ENCODE measurements at regions not wholly inside any gene's neighbourhood (a gene's known extent, or its start where the extent isn't known, plus 50 kb on each side); places are given as distances from the start of the nearest gene placed in this dataset.

- no peaks in the 10 kb centered on the region for H4K20me1 ChIP-seq (ENCODE audit: insufficient read depth, low read length)
- no peak overlapping the region for H3K4me3 ChIP-seq (ENCODE audit: low read length)
- no peaks in the 10 kb centered on the region for H3K9me3 ChIP-seq (ENCODE audit: insufficient read depth, low read length)
- H3K79me2 ChIP-seq (ENCODE audit: low read length): no peaks in the 10 kb centered on the region
- no peak overlapping the region for H3K9ac ChIP-seq (ENCODE audit: low read length)
- no peaks in the 10 kb centered on the region for H3K27me3 ChIP-seq (ENCODE audit: low read depth, low read length)
- H3K4me2 ChIP-seq (ENCODE audit: low read length): no peak overlapping the region
- no peak overlapping the region for H3K27ac ChIP-seq (ENCODE audit: low read length)
- H2AFZ ChIP-seq (ENCODE audit: low read depth, low read length): no peak overlapping the region
- TF ChIP-seq EZH2phosphoT487 (IDR thresholded peaks at IDR 0.05; ENCODE audit: low read depth): no peak
- TF ChIP-seq CTCF (IDR thresholded peaks at IDR 0.05; ENCODE audit: low read depth, low read length): no peak
- H3K4me1 ChIP-seq (ENCODE audit: low read length): no peaks in the 10 kb centered on the region
- no peaks in the 10 kb centered on the region for H3K36me3 ChIP-seq (replicated peaks; ENCODE audit: low read depth, low read length)
Observed at GRCh38 chr1:90274376-90274775, 279.5 kb downstream of the ZNF326 start.

GRCh38 chr1:90273241-90273774, 278.4 kb downstream of the ZNF326 start:
- H3K79me2 ChIP-seq (ENCODE audit: low read length): no peaks in the 10 kb centered on the region
- H4K20me1 ChIP-seq (ENCODE audit: insufficient read depth, low read length): no peaks in the 10 kb centered on the region
- H3K4me3 ChIP-seq (ENCODE audit: low read length): no peak overlapping the region
- H3K9me3 ChIP-seq (ENCODE audit: insufficient read depth, low read length): no peaks in the 10 kb centered on the region
- H3K4me1 ChIP-seq (ENCODE audit: low read length): no peaks in the 10 kb centered on the region
- no peak overlapping the region for H2AFZ ChIP-seq (ENCODE audit: low read depth, low read length)
- H3K36me3 ChIP-seq (replicated peaks; ENCODE audit: low read depth, low read length): no peaks in the 10 kb centered on the region
- no peak overlapping the region for H3K9ac ChIP-seq (ENCODE audit: low read length)
- no peak overlapping the region for H3K27ac ChIP-seq (ENCODE audit: low read length)
- no peak overlapping the region for H3K4me2 ChIP-seq (ENCODE audit: low read length)
- TF ChIP-seq CTCF (IDR thresholded peaks at IDR 0.05; ENCODE audit: low read depth, low read length): no peak
- TF ChIP-seq EZH2phosphoT487 (IDR thresholded peaks at IDR 0.05; ENCODE audit: low read depth): no peak
- no peaks in the 10 kb centered on the region for H3K27me3 ChIP-seq (ENCODE audit: low read depth, low read length)

GRCh38 chr1:90262791-90263190, 267.9 kb downstream of the ZNF326 start:
- Histone ChIP-seq H3K4me1 (ENCODE audit: low read length) (peaks cover 2% of the 10 kb centered on the region; the same call in 1 of the 2 replicates), H3K27ac (ENCODE audit: low read length) (no peak overlapping the region), H3K4me2 (ENCODE audit: low read length) (no peak overlapping the region), H2AFZ (ENCODE audit: low read depth, low read length) (no peak overlapping the region), H3K9ac (ENCODE audit: low read length) (no peak overlapping the region), H3K4me3 (ENCODE audit: low read length) (no peak overlapping the region), H3K36me3 (replicated peaks; ENCODE audit: low read depth, low read length) (no peaks in the 10 kb centered on the region), H3K27me3 (ENCODE audit: low read depth, low read length) (no peaks in the 10 kb centered on the region), H4K20me1 (ENCODE audit: insufficient read depth, low read length) (no peaks in the 10 kb centered on the region), H3K79me2 (ENCODE audit: low read length) (no peaks in the 10 kb centered on the region), H3K9me3 (ENCODE audit: insufficient read depth, low read length) (no peaks in the 10 kb centered on the region)
- TF ChIP-seq CTCF (IDR thresholded peaks at IDR 0.05; ENCODE audit: low read depth, low read length): no peak
- TF ChIP-seq EZH2phosphoT487 (IDR thresholded peaks at IDR 0.05; ENCODE audit: low read depth): no peak

GRCh38 chr1:90262286-90262685, 267.4 kb downstream of the ZNF326 start:
- TF ChIP-seq EZH2phosphoT487 (IDR thresholded peaks at IDR 0.05; ENCODE audit: low read depth): no peak
- TF ChIP-seq CTCF (IDR thresholded peaks at IDR 0.05; ENCODE audit: low read depth, low read length): no peak
- H3K4me3 ChIP-seq (ENCODE audit: low read length): no peak overlapping the region
- no peaks in the 10 kb centered on the region for H3K27me3 ChIP-seq (ENCODE audit: low read depth, low read length)
- H4K20me1 ChIP-seq (ENCODE audit: insufficient read depth, low read length): no peaks in the 10 kb centered on the region
- no peak overlapping the region for H3K4me2 ChIP-seq (ENCODE audit: low read length)
- no peak overlapping the region for H3K27ac ChIP-seq (ENCODE audit: low read length)
- H2AFZ ChIP-seq (ENCODE audit: low read depth, low read length): no peak overlapping the region
- no peaks in the 10 kb centered on the region for H3K9me3 ChIP-seq (ENCODE audit: insufficient read depth, low read length)
- H3K9ac ChIP-seq (ENCODE audit: low read length): no peak overlapping the region
- no peaks in the 10 kb centered on the region for H3K36me3 ChIP-seq (replicated peaks; ENCODE audit: low read depth, low read length)
- H3K79me2 ChIP-seq (ENCODE audit: low read length): no peaks in the 10 kb centered on the region
- peaks cover 2% of the 10 kb centered on the region; the same call in 1 of the 2 replicates for H3K4me1 ChIP-seq (ENCODE audit: low read length)

Data from OCI-LY3 (cell line).